ENCODE measurements at regions not wholly inside any gene's neighbourhood (a gene's known extent, or its start where the extent isn't known, plus 50 kb on each side); places are given as distances from the start of the nearest gene placed in this dataset.

GRCh38 chr18:38902796-38903195 lies 1337.2 kb upstream of the CELF4 start:
- TF ChIP-seq CTCF (IDR thresholded peaks at IDR 0.05) (no peak), POLR2A (IDR thresholded peaks at IDR 0.05) (no peak), POLR2AphosphoS5 (IDR thresholded peaks at IDR 0.05) (no peak)
